Heart left ventricle (tissue), 13 donors: ENCODE measurements at regions not wholly inside any gene's neighbourhood (a gene's known extent, or its start where the extent isn't known, plus 50 kb on each side); places are given as distances from the start of the nearest gene placed in this dataset.

Source experiments
- CTCF ChIP-seq, 12 donors: fragments of 200-600 bp; sonication (generic) in 4 of 12; IDR thresholded peaks; one replicate each; pipeline versions ENCODE4 v1.5.0 to v1.8.0; 2018 to 2022; ENCODE audit warnings: antibody characterized with exemption in 12 of 12, mild to moderate bottlenecking in 5 of 12
- POLR2A ChIP-seq, 2 donors: fragments of 450-650 bp; IDR thresholded peaks; one replicate each; pipeline ENCODE4 v1.6.1; 2017; ENCODE audit warnings: antibody characterized with exemption in 2 of 2, mild to moderate bottlenecking in 2 of 2, moderate library complexity in 2 of 2
- donor health status: ischemic (EF 13 %, LVEDD 7.1; RV severe dilation, severe dysfunction).
- donor health status: DM: no; HTN: yes; CAD: no.
- donor health status: DM: no; HTN: no; CAD: no.
- donor health status: ischemic (EF 25% LVEDD 6.9; RV normal size, moderate dysfunction).
- donor health status: ischemic (EF 25% LVEDD 5.7; RV mildly dilated, moderate dysfunction).
- donor health status: ischemic (EF 35%, LVEDD 5.7; RV mildly dilated, moderate dysfunction).
- donor health status: nonischemic (EF 11% LVEDD 7.7; RV severe dilation, severe dysfunction).
- donor health status: DM: yes; HTN: yes; CAD: no.
- donor health status: PGD.
- donor health status: ischemic (EF 29% LVEDD 5.4; RV normal size, mild dysfunction).
- donor health status: nonischemic (EF 23%, LVEDD 6.1; RV moderate dilation, normal function).

GRCh38 chr20:60808003-60808672 is 443.9 kb upstream of the CDH4 start:
- TF ChIP-seq CTCF (IDR thresholded peaks at IDR 0.05) (no peak), POLR2A (IDR thresholded peaks at IDR 0.05) (no peak)
